ENCODE measurements at regions not wholly inside any gene's neighbourhood (a gene's known extent, or its start where the extent isn't known, plus 50 kb on each side); places are given as distances from the start of the nearest gene placed in this dataset.

GRCh38 chr4:164446516-164446915 lies 307.4 kb upstream of the SMIM31 start:
- H3K4me3 ChIP-seq (ENCODE audit: low read length in 2 of 2): no peak overlapping the region
- no peaks in the 10 kb centered on the region for H3K27me3 ChIP-seq (ENCODE audit: control insufficient read depth in 2 of 2, insufficient read depth in 2 of 2, low read length in 2 of 2)
- H3K9me3 ChIP-seq (ENCODE audit: control insufficient read depth in 2 of 2, low read length in 2 of 2): peaks cover 0 to 3% of the 10 kb centered on the region in 2 donors
- no peak overlapping the region for H3K9ac ChIP-seq (ENCODE audit: low read depth in 1 of 2, low read length in 2 of 2)
- no peaks in the 10 kb centered on the region for H3K36me3 ChIP-seq (ENCODE audit: control insufficient read depth in 2 of 2, insufficient read depth in 2 of 2, low read length in 2 of 2)
- H3K4me1 ChIP-seq (ENCODE audit: control insufficient read depth in 2 of 2, insufficient read depth in 2 of 2, low read length in 2 of 2): no peaks in the 10 kb centered on the region
- H3K27ac ChIP-seq (ENCODE audit: low read depth in 2 of 2, low read length in 2 of 2): no peak overlapping the region

DNA sequence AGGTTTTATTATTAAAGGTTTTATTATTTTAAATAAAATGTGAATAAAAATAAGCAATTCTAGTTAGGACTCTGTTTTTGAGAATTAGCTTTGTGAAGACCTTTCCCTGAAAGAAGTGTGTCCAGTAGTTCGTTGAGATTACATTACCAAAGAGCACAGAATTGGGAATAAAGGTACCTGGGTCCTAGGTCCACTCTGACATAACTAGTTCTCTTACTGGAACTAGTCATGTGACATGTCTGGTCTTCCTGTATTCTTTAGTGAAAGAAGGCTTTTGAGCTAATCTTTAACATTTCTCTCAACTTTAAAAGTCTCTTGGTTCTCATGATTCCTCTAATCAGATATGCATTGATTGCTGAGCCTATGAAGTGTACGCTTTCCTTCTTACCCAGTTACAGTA lies 292.0 kb upstream of the SMIM31 start:
- Histone ChIP-seq H3K9ac (ENCODE audit: low read depth in 1 of 2, low read length in 2 of 2) (no peak overlapping the region), H3K36me3 (ENCODE audit: control insufficient read depth in 2 of 2, insufficient read depth in 2 of 2, low read length in 2 of 2) (no peaks in the 10 kb centered on the region), H3K27me3 (ENCODE audit: control insufficient read depth in 2 of 2, insufficient read depth in 2 of 2, low read length in 2 of 2) (no peaks in the 10 kb centered on the region), H3K4me1 (ENCODE audit: control insufficient read depth in 2 of 2, insufficient read depth in 2 of 2, low read length in 2 of 2) (no peaks in the 10 kb centered on the region), H3K9me3 (ENCODE audit: control insufficient read depth in 2 of 2, low read length in 2 of 2) (no peaks in the 10 kb centered on the region), H3K4me3 (ENCODE audit: low read length in 2 of 2) (no peak overlapping the region), H3K27ac (ENCODE audit: low read depth in 2 of 2, low read length in 2 of 2) (no peak overlapping the region)

DNA sequence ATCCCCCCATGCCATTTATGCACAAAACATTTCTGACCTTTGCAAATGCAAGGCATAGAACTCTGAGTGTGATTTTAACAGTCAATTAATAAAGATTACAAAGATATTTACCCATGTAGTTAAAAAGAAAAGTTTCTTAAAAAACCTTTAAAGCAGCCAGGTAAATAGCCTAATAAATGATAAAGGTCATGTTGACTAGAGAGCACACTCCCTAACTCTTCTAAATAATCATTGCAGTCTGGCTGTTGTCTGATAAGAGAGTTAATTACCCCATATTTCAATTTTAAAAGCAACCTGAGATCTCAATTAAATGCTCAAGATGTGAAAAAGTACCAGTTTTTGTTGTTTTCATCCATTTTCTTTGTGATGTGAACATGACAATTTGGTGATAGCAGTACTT lies 291.5 kb upstream of the SMIM31 start:
- H3K27ac ChIP-seq (ENCODE audit: low read depth in 2 of 2, low read length in 2 of 2): no peak overlapping the region

GRCh38 chr4:164464313-164464712 lies 289.6 kb upstream of the SMIM31 start:
- H3K4me3 ChIP-seq (ENCODE audit: low read length in 2 of 2): no peak overlapping the region
- H3K27me3 ChIP-seq (ENCODE audit: control insufficient read depth in 2 of 2, insufficient read depth in 2 of 2, low read length in 2 of 2): no peaks in the 10 kb centered on the region
- H3K4me1 ChIP-seq (ENCODE audit: control insufficient read depth in 2 of 2, insufficient read depth in 2 of 2, low read length in 2 of 2): no peaks in the 10 kb centered on the region
- H3K9me3 ChIP-seq (ENCODE audit: control insufficient read depth in 2 of 2, low read length in 2 of 2): no peaks in the 10 kb centered on the region
- no peak overlapping the region for H3K27ac ChIP-seq (ENCODE audit: low read depth in 2 of 2, low read length in 2 of 2)
- H3K36me3 ChIP-seq (ENCODE audit: control insufficient read depth in 2 of 2, insufficient read depth in 2 of 2, low read length in 2 of 2): no peaks in the 10 kb centered on the region
- no peak overlapping the region for H3K9ac ChIP-seq (ENCODE audit: low read depth in 1 of 2, low read length in 2 of 2)

More for the DNA sequence above, 291.5 kb upstream of the SMIM31 start:
- H3K4me3 ChIP-seq (ENCODE audit: low read length in 2 of 2): no peak overlapping the region
- no peaks in the 10 kb centered on the region for H3K9me3 ChIP-seq (ENCODE audit: control insufficient read depth in 2 of 2, low read length in 2 of 2)
- no peak overlapping the region for H3K9ac ChIP-seq (ENCODE audit: low read depth in 1 of 2, low read length in 2 of 2)
- no peaks in the 10 kb centered on the region for H3K27me3 ChIP-seq (ENCODE audit: control insufficient read depth in 2 of 2, insufficient read depth in 2 of 2, low read length in 2 of 2)
- H3K4me1 ChIP-seq (ENCODE audit: control insufficient read depth in 2 of 2, insufficient read depth in 2 of 2, low read length in 2 of 2): no peaks in the 10 kb centered on the region
- H3K36me3 ChIP-seq (ENCODE audit: control insufficient read depth in 2 of 2, insufficient read depth in 2 of 2, low read length in 2 of 2): no peaks in the 10 kb centered on the region

- Histone ChIP-seq H3K4me1 (ENCODE audit: control insufficient read depth in 2 of 2, insufficient read depth in 2 of 2, low read length in 2 of 2) (no peaks in the 10 kb centered on the region), H3K9me3 (ENCODE audit: control insufficient read depth in 2 of 2, low read length in 2 of 2) (no peaks in the 10 kb centered on the region), H3K9ac (ENCODE audit: low read depth in 1 of 2, low read length in 2 of 2) (no peak overlapping the region), H3K27me3 (ENCODE audit: control insufficient read depth in 2 of 2, insufficient read depth in 2 of 2, low read length in 2 of 2) (no peaks in the 10 kb centered on the region), H3K4me3 (ENCODE audit: low read length in 2 of 2) (no peak overlapping the region), H3K27ac (ENCODE audit: low read depth in 2 of 2, low read length in 2 of 2) (no peak overlapping the region), H3K36me3 (ENCODE audit: control insufficient read depth in 2 of 2, insufficient read depth in 2 of 2, low read length in 2 of 2) (no peaks in the 10 kb centered on the region)
Measured at GRCh38 chr4:164467493-164467892, 286.4 kb upstream of the SMIM31 start.

- H3K27me3 ChIP-seq (ENCODE audit: control insufficient read depth in 2 of 2, insufficient read depth in 2 of 2, low read length in 2 of 2): no peaks in the 10 kb centered on the region
- no peaks in the 10 kb centered on the region for H3K36me3 ChIP-seq (ENCODE audit: control insufficient read depth in 2 of 2, insufficient read depth in 2 of 2, low read length in 2 of 2)
- H3K4me3 ChIP-seq (ENCODE audit: low read length in 2 of 2): no peak overlapping the region
- no peaks in the 10 kb centered on the region for H3K9me3 ChIP-seq (ENCODE audit: control insufficient read depth in 2 of 2, low read length in 2 of 2)
- no peak overlapping the region for H3K27ac ChIP-seq (ENCODE audit: low read depth in 2 of 2, low read length in 2 of 2)
- H3K9ac ChIP-seq (ENCODE audit: low read depth in 1 of 2, low read length in 2 of 2): no peak overlapping the region
- H3K4me1 ChIP-seq (ENCODE audit: control insufficient read depth in 2 of 2, insufficient read depth in 2 of 2, low read length in 2 of 2): no peaks in the 10 kb centered on the region
Measured at GRCh38 chr4:164481306-164482091, 272.4 kb upstream of the SMIM31 start.

DNA sequence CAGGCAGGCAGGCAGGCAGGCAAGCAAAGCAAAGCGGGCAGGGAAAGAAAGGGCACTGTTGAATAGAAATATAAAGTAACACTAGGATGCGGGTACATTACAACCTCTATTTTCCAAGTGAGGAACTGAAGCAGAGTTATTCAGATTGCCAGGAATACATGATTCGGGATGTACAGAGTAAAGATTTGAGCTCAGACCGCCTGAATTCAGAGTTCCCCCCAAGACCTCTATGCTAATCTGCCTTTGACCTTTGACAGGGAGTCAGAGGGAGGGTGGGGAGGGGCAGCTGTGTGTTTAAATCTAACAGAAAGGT lies 271.9 kb upstream of the SMIM31 start:
- H3K9me3 ChIP-seq (ENCODE audit: control insufficient read depth in 2 of 2, low read length in 2 of 2): no peaks in the 10 kb centered on the region
- H3K4me1 ChIP-seq (ENCODE audit: control insufficient read depth in 2 of 2, insufficient read depth in 2 of 2, low read length in 2 of 2): no peaks in the 10 kb centered on the region
- no peaks in the 10 kb centered on the region for H3K27me3 ChIP-seq (ENCODE audit: control insufficient read depth in 2 of 2, insufficient read depth in 2 of 2, low read length in 2 of 2)
- H3K9ac ChIP-seq (ENCODE audit: low read depth in 1 of 2, low read length in 2 of 2): no peak overlapping the region
- H3K27ac ChIP-seq (ENCODE audit: low read depth in 2 of 2, low read length in 2 of 2): no peak overlapping the region
- no peaks in the 10 kb centered on the region for H3K36me3 ChIP-seq (ENCODE audit: control insufficient read depth in 2 of 2, insufficient read depth in 2 of 2, low read length in 2 of 2)
- no peak overlapping the region for H3K4me3 ChIP-seq (ENCODE audit: low read length in 2 of 2)

- H3K9me3 ChIP-seq (ENCODE audit: control insufficient read depth in 2 of 2, low read length in 2 of 2): no peaks in the 10 kb centered on the region
- H3K27ac ChIP-seq (ENCODE audit: low read depth in 2 of 2, low read length in 2 of 2): no peak overlapping the region
- no peak overlapping the region for H3K4me3 ChIP-seq (ENCODE audit: low read length in 2 of 2)
- no peaks in the 10 kb centered on the region for H3K27me3 ChIP-seq (ENCODE audit: control insufficient read depth in 2 of 2, insufficient read depth in 2 of 2, low read length in 2 of 2)
- no peak overlapping the region for H3K9ac ChIP-seq (ENCODE audit: low read depth in 1 of 2, low read length in 2 of 2)
- H3K4me1 ChIP-seq (ENCODE audit: control insufficient read depth in 2 of 2, insufficient read depth in 2 of 2, low read length in 2 of 2): no peaks in the 10 kb centered on the region
- H3K36me3 ChIP-seq (ENCODE audit: control insufficient read depth in 2 of 2, insufficient read depth in 2 of 2, low read length in 2 of 2): no peaks in the 10 kb centered on the region
Measured at GRCh38 chr4:164482758-164483157, 271.2 kb upstream of the SMIM31 start.

- Histone ChIP-seq H3K27me3 (ENCODE audit: control insufficient read depth in 2 of 2, insufficient read depth in 2 of 2, low read length in 2 of 2) (no peaks in the 10 kb centered on the region), H3K9me3 (ENCODE audit: control insufficient read depth in 2 of 2, low read length in 2 of 2) (no peaks in the 10 kb centered on the region), H3K9ac (ENCODE audit: low read depth in 1 of 2, low read length in 2 of 2) (no peak overlapping the region), H3K4me1 (ENCODE audit: control insufficient read depth in 2 of 2, insufficient read depth in 2 of 2, low read length in 2 of 2) (no peaks in the 10 kb centered on the region), H3K4me3 (ENCODE audit: low read length in 2 of 2) (no peak overlapping the region), H3K36me3 (ENCODE audit: control insufficient read depth in 2 of 2, insufficient read depth in 2 of 2, low read length in 2 of 2) (no peaks in the 10 kb centered on the region), H3K27ac (ENCODE audit: low read depth in 2 of 2, low read length in 2 of 2) (no peak overlapping the region)
Measured at GRCh38 chr4:164483711-164484110, 270.2 kb upstream of the SMIM31 start.

GRCh38 chr4:164484551-164484950 lies 269.4 kb upstream of the SMIM31 start:
- no peak overlapping the region for H3K9ac ChIP-seq (ENCODE audit: low read depth in 1 of 2, low read length in 2 of 2)
- no peaks in the 10 kb centered on the region for H3K36me3 ChIP-seq (ENCODE audit: control insufficient read depth in 2 of 2, insufficient read depth in 2 of 2, low read length in 2 of 2)
- H3K27ac ChIP-seq (ENCODE audit: low read depth in 2 of 2, low read length in 2 of 2): no peak overlapping the region
- H3K4me3 ChIP-seq (ENCODE audit: low read length in 2 of 2): no peak overlapping the region
- H3K4me1 ChIP-seq (ENCODE audit: control insufficient read depth in 2 of 2, insufficient read depth in 2 of 2, low read length in 2 of 2): no peaks in the 10 kb centered on the region
- no peaks in the 10 kb centered on the region for H3K9me3 ChIP-seq (ENCODE audit: control insufficient read depth in 2 of 2, low read length in 2 of 2)
- H3K27me3 ChIP-seq (ENCODE audit: control insufficient read depth in 2 of 2, insufficient read depth in 2 of 2, low read length in 2 of 2): no peaks in the 10 kb centered on the region

GRCh38 chr4:164485136-164485535 lies 268.8 kb upstream of the SMIM31 start:
- Histone ChIP-seq H3K27me3 (ENCODE audit: control insufficient read depth in 2 of 2, insufficient read depth in 2 of 2, low read length in 2 of 2) (no peaks in the 10 kb centered on the region), H3K9me3 (ENCODE audit: control insufficient read depth in 2 of 2, low read length in 2 of 2) (no peaks in the 10 kb centered on the region), H3K4me1 (ENCODE audit: control insufficient read depth in 2 of 2, insufficient read depth in 2 of 2, low read length in 2 of 2) (no peaks in the 10 kb centered on the region), H3K4me3 (ENCODE audit: low read length in 2 of 2) (no peak overlapping the region), H3K27ac (ENCODE audit: low read depth in 2 of 2, low read length in 2 of 2) (no peak overlapping the region), H3K36me3 (ENCODE audit: control insufficient read depth in 2 of 2, insufficient read depth in 2 of 2, low read length in 2 of 2) (no peaks in the 10 kb centered on the region), H3K9ac (ENCODE audit: low read depth in 1 of 2, low read length in 2 of 2) (no peak overlapping the region)

Measured in mucosa of rectum (tissue), 2 donors.